Activated CD4-positive, alpha-beta T cell treated with anti-CD3 and anti-CD28 coated beads for 24 hours (primary cell): ENCODE measurements at regions not wholly inside any gene's neighbourhood (a gene's known extent, or its start where the extent isn't known, plus 50 kb on each side); places are given as distances from the start of the nearest gene placed in this dataset.

ENCODE experiments used
- DNase-seq, 2 donors: peaks; one replicate each; pipeline ENCODE4 v3.0.0-alpha.2; 2020; ENCODE audit warnings: low read depth in 2 of 2

- DNase-seq = no peak
Observed at GRCh38 chr13:111451402-111451801, 131.0 kb downstream of the TEX29 start.

GRCh38 chr13:111456452-111457230, 136.2 kb downstream of the TEX29 start:
- no peak for DNase-seq

- no peak for DNase-seq
Observed at GRCh38 chr13:111458001-111458531, 137.6 kb downstream of the TEX29 start.

- DNase-seq = no peak
Observed at GRCh38 chr13:111458739-111459138, 138.3 kb downstream of the TEX29 start.

- DNase-seq = no peak
Observed at GRCh38 chr13:111459803-111460547, 139.5 kb downstream of the TEX29 start.

GRCh38 chr13:111460548-111461444, 140.4 kb downstream of the TEX29 start:
- no peak for DNase-seq

GRCh38 chr13:111461445-111462149, 141.2 kb downstream of the TEX29 start:
- no peak for DNase-seq

GRCh38 chr13:111462221-111462764, 141.9 kb downstream of the TEX29 start:
- no peak for DNase-seq

- no peak for DNase-seq
Observed at GRCh38 chr13:111462944-111463343, 142.5 kb downstream of the TEX29 start.

GRCh38 chr13:111467111-111467890, 146.9 kb downstream of the TEX29 start:
- DNase-seq = no peak

- no peak for DNase-seq
Observed at GRCh38 chr13:111468037-111468959, 147.9 kb downstream of the TEX29 start.

- no peak for DNase-seq
Observed at GRCh38 chr13:111469450-111469849, 149.0 kb downstream of the TEX29 start.

GRCh38 chr13:111469916-111470506, 149.6 kb downstream of the TEX29 start:
- no peak for DNase-seq

- no peak for DNase-seq
Observed at GRCh38 chr13:111470933-111471332, 150.5 kb downstream of the TEX29 start.

GRCh38 chr13:111472083-111472482, 151.6 kb downstream of the TEX29 start:
- DNase-seq = no peak

- DNase-seq = no peak
Observed at GRCh38 chr13:111472559-111473460, 152.4 kb downstream of the TEX29 start.

GRCh38 chr13:111474136-111475002, 153.9 kb downstream of the TEX29 start:
- DNase-seq = no peak
